ENCODE measurements at regions not wholly inside any gene's neighbourhood (a gene's known extent, or its start where the extent isn't known, plus 50 kb on each side); places are given as distances from the start of the nearest gene placed in this dataset.

GRCh38 chr6:100084991-100085364 lies 91.0 kb upstream of the MCHR2 start:
- TF ChIP-seq CTCF (conservative IDR thresholded peaks at IDR 0.05; ENCODE audit: low read depth, low read length): no peak
- TF ChIP-seq EZH2 (IDR thresholded peaks at IDR 0.05; ENCODE audit: borderline replicate concordance, low read depth, low read length, poor library complexity, severe bottlenecking): no peak

Data from A673 (cell line).